LNCAP (cell line): ENCODE measurements at regions not wholly inside any gene's neighbourhood (a gene's known extent, or its start where the extent isn't known, plus 50 kb on each side); places are given as distances from the start of the nearest gene placed in this dataset.

Source experiments
- TF ChIP-seq, protein P1 (sequence below): fragments of 450-650 bp; IDR thresholded peaks from 2 replicates; pipeline ENCODE4 v1.5.1; 2017; ENCODE audit warnings: mild to moderate bottlenecking

- TF ChIP-seq, protein P1, sequence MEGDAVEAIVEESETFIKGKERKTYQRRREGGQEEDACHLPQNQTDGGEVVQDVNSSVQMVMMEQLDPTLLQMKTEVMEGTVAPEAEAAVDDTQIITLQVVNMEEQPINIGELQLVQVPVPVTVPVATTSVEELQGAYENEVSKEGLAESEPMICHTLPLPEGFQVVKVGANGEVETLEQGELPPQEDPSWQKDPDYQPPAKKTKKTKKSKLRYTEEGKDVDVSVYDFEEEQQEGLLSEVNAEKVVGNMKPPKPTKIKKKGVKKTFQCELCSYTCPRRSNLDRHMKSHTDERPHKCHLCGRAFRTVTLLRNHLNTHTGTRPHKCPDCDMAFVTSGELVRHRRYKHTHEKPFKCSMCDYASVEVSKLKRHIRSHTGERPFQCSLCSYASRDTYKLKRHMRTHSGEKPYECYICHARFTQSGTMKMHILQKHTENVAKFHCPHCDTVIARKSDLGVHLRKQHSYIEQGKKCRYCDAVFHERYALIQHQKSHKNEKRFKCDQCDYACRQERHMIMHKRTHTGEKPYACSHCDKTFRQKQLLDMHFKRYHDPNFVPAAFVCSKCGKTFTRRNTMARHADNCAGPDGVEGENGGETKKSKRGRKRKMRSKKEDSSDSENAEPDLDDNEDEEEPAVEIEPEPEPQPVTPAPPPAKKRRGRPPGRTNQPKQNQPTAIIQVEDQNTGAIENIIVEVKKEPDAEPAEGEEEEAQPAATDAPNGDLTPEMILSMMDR: no peak
These were observed 54.0 kb upstream of the TMLHE start for GRCh38 chrX:155666741-155667140.
